HEK293 (cell line): ENCODE measurements at regions not wholly inside any gene's neighbourhood (a gene's known extent, or its start where the extent isn't known, plus 50 kb on each side); places are given as distances from the start of the nearest gene placed in this dataset.

Experiments used
- CTCF ChIP-seq: fragments of 450-650 bp; formaldehyde crosslinking; IDR thresholded peaks from 2 replicates; pipeline ENCODE4 v1.5.1; 2016; ENCODE audit warnings: missing biosample characterization, missing genetic modification characterization
- MZF1 ChIP-seq: fragments of 450-650 bp; formaldehyde crosslinking; IDR thresholded peaks from 2 replicates; pipeline ENCODE4 v1.5.1; 2017; ENCODE audit warnings: missing biosample characterization, missing genetic modification characterization, borderline replicate concordance
- SP3 ChIP-seq: fragments of 450-650 bp; formaldehyde crosslinking; IDR thresholded peaks from 2 replicates; pipeline ENCODE4 v1.5.1; 2016; ENCODE audit warnings: missing biosample characterization, missing genetic modification characterization
- YY1 ChIP-seq: fragments of 450-650 bp; formaldehyde crosslinking; IDR thresholded peaks from 2 replicates; pipeline ENCODE4 v1.5.1; 2018; ENCODE audit warnings: missing biosample characterization, missing genetic modification characterization
- YY2 ChIP-seq: fragments of 450-650 bp; formaldehyde crosslinking; IDR thresholded peaks from 2 replicates; pipeline ENCODE4 v1.5.1; 2016; ENCODE audit warnings: missing biosample characterization, missing genetic modification characterization
- ZNF174 ChIP-seq: fragments of 450-650 bp; formaldehyde crosslinking; IDR thresholded peaks from 2 replicates; pipeline ENCODE4 v1.5.0; 2017; ENCODE audit warnings: missing biosample characterization, mild to moderate bottlenecking, missing genetic modification characterization
- ZNF23 ChIP-seq: fragments of 450-650 bp; formaldehyde crosslinking; IDR thresholded peaks from 2 replicates; pipeline ENCODE4 v1.5.1; 2016; ENCODE audit warnings: missing biosample characterization, missing genetic modification characterization, borderline replicate concordance
- ZNF24 ChIP-seq: fragments of 450-650 bp; formaldehyde crosslinking; IDR thresholded peaks from 2 replicates; pipeline ENCODE4 v1.5.1; 2016; ENCODE audit warnings: missing biosample characterization, missing genetic modification characterization
- ZNF354C ChIP-seq: fragments of 450-650 bp; formaldehyde crosslinking; IDR thresholded peaks from 2 replicates; pipeline ENCODE4 v1.5.1; 2016; ENCODE audit warnings: missing biosample characterization, missing genetic modification characterization, low read depth, borderline replicate concordance
- ZNF610 ChIP-seq: fragments of 450-650 bp; formaldehyde crosslinking; IDR thresholded peaks from 2 replicates; pipeline ENCODE4 v1.5.1; 2016; ENCODE audit warnings: missing biosample characterization, missing genetic modification characterization, borderline replicate concordance
- TF ChIP-seq, protein P1 (sequence below): fragments of 450-650 bp; formaldehyde crosslinking; IDR thresholded peaks from 2 replicates; pipeline ENCODE4 v1.5.1; 2016; ENCODE audit warnings: missing biosample characterization, missing genetic modification characterization
- TF ChIP-seq, protein P2 (sequence below): fragments of 450-650 bp; formaldehyde crosslinking; IDR thresholded peaks from 2 replicates; pipeline ENCODE4 v1.5.1; 2016; ENCODE audit warnings: missing biosample characterization, missing genetic modification characterization

DNA sequence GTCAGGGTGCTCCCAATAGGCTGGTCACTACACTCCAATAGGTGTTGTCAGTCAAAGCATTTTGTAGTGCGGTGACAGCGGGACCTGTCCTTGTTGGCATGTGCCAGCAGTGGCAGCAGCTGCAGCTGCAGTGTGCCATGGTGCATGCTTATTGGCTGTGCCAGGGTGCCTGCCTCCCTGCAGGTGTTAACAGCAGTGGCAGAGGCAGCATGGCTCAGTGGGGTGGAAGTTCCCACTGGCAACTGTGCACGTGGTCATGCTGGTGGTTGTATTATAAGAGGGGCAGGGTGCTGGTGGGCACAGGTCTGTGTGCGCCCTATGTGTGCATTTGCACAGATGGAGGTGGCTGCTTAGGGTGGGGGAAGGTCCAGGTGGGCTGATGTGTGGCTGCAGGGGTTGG, 133.7 kb upstream of the EDIL3 start:
- TF ChIP-seq SP3 (no peak), YY1 (tag by site-specific recombination) (no peak), ZNF610 (tag by site-specific recombination) (no peak), CTCF (tag by site-specific recombination) (no peak), ZNF23 (tag by site-specific recombination) (no peak), MZF1 (no peak), ZNF24 (no peak), ZNF174 (no peak), ZNF354C (tag by site-specific recombination) (no peak), YY2 (no peak)
- TF ChIP-seq, protein P1, sequence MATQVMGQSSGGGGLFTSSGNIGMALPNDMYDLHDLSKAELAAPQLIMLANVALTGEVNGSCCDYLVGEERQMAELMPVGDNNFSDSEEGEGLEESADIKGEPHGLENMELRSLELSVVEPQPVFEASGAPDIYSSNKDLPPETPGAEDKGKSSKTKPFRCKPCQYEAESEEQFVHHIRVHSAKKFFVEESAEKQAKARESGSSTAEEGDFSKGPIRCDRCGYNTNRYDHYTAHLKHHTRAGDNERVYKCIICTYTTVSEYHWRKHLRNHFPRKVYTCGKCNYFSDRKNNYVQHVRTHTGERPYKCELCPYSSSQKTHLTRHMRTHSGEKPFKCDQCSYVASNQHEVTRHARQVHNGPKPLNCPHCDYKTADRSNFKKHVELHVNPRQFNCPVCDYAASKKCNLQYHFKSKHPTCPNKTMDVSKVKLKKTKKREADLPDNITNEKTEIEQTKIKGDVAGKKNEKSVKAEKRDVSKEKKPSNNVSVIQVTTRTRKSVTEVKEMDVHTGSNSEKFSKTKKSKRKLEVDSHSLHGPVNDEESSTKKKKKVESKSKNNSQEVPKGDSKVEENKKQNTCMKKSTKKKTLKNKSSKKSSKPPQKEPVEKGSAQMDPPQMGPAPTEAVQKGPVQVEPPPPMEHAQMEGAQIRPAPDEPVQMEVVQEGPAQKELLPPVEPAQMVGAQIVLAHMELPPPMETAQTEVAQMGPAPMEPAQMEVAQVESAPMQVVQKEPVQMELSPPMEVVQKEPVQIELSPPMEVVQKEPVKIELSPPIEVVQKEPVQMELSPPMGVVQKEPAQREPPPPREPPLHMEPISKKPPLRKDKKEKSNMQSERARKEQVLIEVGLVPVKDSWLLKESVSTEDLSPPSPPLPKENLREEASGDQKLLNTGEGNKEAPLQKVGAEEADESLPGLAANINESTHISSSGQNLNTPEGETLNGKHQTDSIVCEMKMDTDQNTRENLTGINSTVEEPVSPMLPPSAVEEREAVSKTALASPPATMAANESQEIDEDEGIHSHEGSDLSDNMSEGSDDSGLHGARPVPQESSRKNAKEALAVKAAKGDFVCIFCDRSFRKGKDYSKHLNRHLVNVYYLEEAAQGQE (tag by site-specific recombination), result no peak
- TF ChIP-seq, protein P2, sequence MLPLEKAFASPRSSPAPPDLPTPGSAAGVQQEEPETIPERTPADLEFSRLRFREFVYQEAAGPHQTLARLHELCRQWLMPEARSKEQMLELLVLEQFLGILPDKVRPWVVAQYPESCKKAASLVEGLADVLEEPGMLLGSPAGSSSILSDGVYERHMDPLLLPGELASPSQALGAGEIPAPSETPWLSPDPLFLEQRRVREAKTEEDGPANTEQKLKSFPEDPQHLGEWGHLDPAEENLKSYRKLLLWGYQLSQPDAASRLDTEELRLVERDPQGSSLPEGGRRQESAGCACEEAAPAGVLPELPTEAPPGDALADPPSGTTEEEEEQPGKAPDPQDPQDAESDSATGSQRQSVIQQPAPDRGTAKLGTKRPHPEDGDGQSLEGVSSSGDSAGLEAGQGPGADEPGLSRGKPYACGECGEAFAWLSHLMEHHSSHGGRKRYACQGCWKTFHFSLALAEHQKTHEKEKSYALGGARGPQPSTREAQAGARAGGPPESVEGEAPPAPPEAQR (tag by site-specific recombination), result no peak
